Stimulated activated CD8-positive, alpha-beta memory T cell treated with anti-CD3 and anti-CD28 coated beads, Interleukin-7, amount 100 ng/mL, for 1 hour (primary cell): ENCODE measurements at regions not wholly inside any gene's neighbourhood (a gene's known extent, or its start where the extent isn't known, plus 50 kb on each side); places are given as distances from the start of the nearest gene placed in this dataset.

ENCODE experiments used
- DNase-seq, 2 donors: peaks; one replicate each; pipeline ENCODE4 v3.0.0-alpha.2; 2020; ENCODE audit warnings: low read depth in 2 of 2

- DNase-seq: no peak
These were observed 121.0 kb upstream of the CDIN1 start for GRCh38 chr15:36458411-36458810.

DNA sequence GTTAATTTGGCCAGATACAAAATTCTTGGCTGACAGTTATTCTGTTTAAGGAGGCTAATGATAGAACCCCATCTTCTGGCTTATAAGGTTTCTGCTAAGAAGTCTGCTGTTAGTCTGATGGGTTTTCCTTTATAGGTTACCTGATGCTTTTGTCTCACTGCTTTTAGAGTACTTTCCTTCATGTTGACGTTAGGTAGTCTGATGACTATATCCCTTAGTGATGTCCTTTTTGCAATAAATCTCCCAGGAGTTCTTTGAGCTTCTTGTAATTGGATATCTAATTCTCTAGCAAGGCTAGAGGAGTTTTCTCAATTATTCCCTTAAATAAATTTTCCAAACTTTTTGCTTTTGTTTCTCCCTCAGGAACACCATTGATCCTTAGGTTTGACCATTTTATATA, 114.1 kb upstream of the CDIN1 start:
- no peak for DNase-seq

GRCh38 chr15:36468746-36469145, 110.7 kb upstream of the CDIN1 start:
- DNase-seq: no peak

- no peak for DNase-seq
These were observed 110.0 kb upstream of the CDIN1 start for GRCh38 chr15:36469311-36469966.

DNA sequence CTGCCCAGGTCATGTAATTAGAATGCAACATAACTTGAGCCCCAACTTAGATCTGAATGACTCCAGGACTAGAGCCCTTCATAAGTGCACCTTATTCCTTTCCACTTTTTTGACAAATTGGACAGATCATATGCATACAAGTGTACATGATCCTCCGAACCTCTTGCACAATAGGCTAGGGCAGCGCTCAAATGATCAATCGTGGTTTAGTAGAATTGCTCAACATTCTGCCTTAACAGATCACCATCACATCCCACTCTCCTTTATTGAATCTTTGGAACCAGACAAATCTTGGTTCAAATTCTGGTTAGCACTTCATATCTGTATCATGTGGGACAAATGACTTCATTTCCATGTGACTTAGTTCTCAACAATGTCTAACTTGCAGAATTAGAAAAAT, 106.8 kb upstream of the CDIN1 start:
- no peak for DNase-seq

DNA sequence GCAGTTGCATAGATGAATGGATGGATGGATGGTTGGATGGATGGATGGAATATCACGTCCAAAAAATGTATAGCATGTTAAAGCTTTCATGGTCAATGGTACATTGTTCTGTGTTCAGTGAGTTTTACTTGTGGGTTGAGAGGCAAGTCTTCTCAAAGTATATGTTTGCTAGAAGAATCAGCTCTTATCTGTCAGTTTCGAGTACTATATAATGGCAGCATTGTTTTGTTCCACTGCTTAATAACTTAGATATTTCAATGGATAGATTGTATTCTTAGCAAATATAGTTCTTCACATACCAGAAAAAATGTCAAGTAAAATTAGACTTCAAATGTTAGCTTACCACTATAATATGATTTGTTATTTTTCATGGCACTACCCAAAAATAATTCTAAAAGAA, 100.9 kb upstream of the CDIN1 start:
- no peak for DNase-seq

DNA sequence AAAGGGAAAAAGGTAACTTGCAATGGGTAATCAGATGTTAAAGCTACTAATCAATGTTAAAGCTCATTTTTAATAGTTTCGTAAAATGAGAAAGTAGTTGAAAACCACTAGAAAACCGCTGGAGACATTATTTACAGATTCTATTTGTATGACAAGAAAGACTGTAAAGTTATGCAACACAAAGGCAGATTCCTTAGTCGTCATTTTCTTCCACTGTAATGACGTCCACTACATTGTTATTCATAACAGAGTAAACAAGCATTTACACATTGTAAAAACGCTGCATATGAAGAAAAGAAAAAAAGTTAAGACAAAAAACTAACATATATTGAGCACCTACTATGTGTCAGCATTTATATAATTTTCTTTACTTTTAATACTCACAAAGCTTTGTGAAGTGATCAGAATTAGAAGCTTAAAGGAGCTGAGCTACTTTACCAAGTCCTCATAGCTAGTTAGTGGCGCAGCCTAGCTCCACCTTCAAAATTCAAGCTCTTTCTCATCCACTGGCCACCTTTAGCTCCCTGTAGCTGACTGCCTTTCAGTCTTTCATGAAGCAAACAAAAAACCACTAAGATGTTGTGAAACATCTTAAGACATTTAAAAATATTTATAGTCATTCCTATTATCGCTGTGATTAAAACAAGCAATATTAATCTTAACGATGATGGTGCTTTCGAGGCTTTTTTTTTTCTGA, 100.1 kb upstream of the CDIN1 start:
- no peak for DNase-seq

DNA sequence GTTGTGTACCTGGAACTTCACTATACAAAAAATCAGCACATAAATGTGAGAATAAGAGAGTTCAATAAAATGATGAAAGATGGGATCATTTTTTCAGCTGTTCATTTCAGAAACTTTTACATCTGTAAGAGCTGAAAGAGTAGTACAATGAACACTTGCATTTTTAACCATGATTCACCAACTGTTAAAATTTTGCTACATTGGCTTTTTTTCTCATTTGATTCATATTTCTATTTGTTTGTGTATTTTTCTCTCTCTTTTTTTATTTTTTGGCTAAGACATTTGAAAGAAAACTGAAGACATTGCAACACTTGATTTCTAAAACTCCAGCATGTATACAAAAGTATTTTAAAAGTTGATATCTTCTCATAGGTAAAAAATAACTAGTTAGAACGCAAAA, 98.3 kb upstream of the CDIN1 start:
- no peak for DNase-seq

GRCh38 chr15:36483409-36483808, 96.0 kb upstream of the CDIN1 start:
- DNase-seq: no peak

- DNase-seq: no peak
These were observed 95.2 kb upstream of the CDIN1 start for GRCh38 chr15:36484038-36484778.

DNA sequence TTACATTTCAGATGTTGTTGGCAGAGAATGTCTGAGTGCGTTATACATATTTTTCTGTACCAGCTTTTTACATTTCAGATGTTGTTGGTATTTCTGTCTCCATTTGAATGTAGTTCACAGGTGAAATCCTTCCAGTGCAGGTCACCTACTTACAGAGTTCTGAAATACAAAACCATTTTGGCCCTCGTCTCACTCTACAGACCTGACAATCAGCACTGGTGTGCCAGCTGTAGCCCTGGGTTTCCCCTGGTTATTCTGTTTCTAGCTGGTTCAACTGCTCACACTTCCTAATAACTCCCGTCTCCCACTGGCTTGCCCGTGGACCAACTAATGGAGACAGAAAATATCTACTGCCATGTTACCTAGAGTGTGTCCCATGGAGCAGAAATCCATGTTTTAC, 87.5 kb upstream of the CDIN1 start:
- no peak for DNase-seq

DNA sequence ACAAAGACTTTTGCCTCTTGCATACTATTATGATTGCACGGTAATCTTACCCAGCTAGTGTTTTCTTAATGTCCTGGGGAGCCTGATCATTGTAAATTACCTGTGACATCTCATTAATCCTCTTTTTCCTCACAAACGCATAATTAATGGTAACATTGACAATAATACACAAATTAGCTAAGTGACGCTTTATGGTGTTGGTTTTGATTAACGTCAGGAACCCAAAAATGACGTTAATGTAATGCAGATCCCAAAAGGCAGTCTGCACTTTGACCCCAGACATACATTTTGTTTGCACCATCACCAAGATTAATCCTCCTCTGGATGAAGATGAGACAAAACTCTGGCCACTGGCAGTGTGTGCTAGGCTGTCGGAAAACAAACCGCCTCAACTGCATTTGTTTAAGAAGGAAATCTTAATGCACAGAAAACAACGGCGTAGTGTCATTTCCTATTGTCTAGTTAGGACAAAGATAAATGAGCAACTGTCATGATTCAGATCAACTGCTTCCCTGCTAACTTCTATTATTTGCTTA, 83.9 kb upstream of the CDIN1 start:
- DNase-seq: no peak

GRCh38 chr15:36497901-36498300, 81.5 kb upstream of the CDIN1 start:
- DNase-seq: no peak

DNA sequence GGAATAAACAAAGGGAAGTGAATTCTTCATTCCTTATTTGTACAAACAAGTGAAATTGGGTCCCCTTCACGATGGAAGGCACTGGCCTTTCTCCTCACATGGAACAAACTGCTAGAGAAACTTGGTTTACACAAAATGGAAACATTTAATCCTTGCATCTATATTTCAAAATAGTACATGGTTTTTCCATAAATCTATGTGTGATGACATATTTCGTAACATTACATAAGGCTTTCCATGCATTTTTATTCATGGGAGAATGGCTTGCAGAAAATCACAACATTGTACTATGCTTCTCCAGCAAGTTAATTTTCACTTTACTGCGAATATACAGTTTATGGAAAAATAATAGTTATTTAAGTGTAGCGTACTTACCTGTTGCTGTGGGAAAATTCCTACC, 81.0 kb upstream of the CDIN1 start:
- no peak for DNase-seq

GRCh38 chr15:36498916-36499315, 80.5 kb upstream of the CDIN1 start:
- DNase-seq: no peak

DNA sequence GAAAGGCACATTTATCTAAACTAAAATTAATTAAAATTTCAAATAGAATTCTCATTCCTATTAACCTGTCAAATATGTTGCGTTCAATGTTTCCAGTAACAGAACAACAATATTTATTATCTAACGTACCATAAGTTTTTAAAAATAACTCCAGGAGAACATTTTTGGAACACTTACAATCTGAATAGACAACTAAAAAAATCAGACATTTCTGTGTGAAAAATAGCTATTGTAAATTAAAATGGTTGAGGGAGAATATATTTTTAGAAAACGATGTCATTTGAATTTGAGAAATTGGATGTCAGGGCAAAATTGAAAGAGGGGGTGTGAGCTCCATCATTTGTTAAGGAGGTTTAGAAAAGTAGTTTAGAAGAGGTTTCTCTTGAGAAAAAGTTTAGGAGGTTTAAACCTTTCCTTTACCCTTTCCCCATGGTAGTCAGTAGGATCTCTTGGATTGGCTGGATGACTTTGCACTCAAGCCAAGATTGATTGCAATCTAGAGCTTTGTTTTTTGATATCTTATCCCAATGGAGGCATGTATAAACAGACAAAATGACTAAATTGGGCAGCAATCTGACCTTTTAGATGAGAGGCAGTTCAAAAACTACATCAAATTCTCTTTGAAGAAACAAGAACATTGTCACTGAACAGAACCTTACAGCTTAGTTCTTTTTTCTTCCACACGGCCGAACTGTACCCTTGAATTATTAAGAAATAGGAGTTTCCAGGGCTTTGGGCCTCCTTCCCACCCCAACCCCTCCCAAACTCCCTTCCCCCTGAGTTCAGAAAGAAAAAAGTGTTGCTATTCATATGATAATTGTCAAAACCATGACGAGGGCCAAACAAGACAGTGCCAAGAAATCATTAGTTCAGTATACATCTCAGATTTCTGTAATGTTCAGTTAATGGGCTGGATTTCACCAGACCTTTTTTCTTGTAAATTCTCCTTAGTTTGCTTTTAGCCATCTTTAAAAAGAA, 79.7 kb upstream of the CDIN1 start:
- no peak for DNase-seq

GRCh38 chr15:36501063-36501678, 78.3 kb upstream of the CDIN1 start:
- no peak for DNase-seq

- no peak for DNase-seq
These were observed 76.9 kb upstream of the CDIN1 start for GRCh38 chr15:36502509-36502908.

- DNase-seq: no peak
These were observed 72.6 kb upstream of the CDIN1 start for GRCh38 chr15:36506733-36507356.

- DNase-seq: no peak
These were observed 72.0 kb upstream of the CDIN1 start for GRCh38 chr15:36507458-36507857.

GRCh38 chr15:36511594-36511993, 67.8 kb upstream of the CDIN1 start:
- no peak for DNase-seq
